ENCODE measurements at regions not wholly inside any gene's neighbourhood (a gene's known extent, or its start where the extent isn't known, plus 50 kb on each side); places are given as distances from the start of the nearest gene placed in this dataset.
A peak's percentile ranks its signal among the peaks of the same experiment; 100 is the strongest.

- Mint-ChIP-seq H3K4me1 (ENCODE audit: unreplicated experiment) (peaks cover 4% of the 10 kb centered on the region), H3K4me3 (no peak overlapping the region), H3K36me3 (no peaks in the 10 kb centered on the region), H3K27ac (no peak overlapping the region), H3K27me3 (peaks cover 4% of the 10 kb centered on the region), H3K9me3 (no peaks in the 10 kb centered on the region)
- DNase-seq (ENCODE audit: extremely low spot score, unreplicated experiment): peak; percentile 15
- TF ChIP-seq CTCF (conservative IDR thresholded peaks at IDR 0.05): no peak
Observed at GRCh38 chr11:116698080-116698479, 74.7 kb downstream of the BUD13 start.

GRCh38 chr11:116697639-116698038 is 75.1 kb downstream of the BUD13 start:
- Mint-ChIP-seq H3K4me3 (no peak overlapping the region), H3K4me1 (ENCODE audit: unreplicated experiment) (no peaks in the 10 kb centered on the region), H3K27ac (no peak overlapping the region), H3K36me3 (no peaks in the 10 kb centered on the region), H3K9me3 (no peaks in the 10 kb centered on the region), H3K27me3 (peaks cover 4% of the 10 kb centered on the region)
- DNase-seq (ENCODE audit: extremely low spot score, unreplicated experiment): peak; percentile 34
- no peak for TF ChIP-seq CTCF (conservative IDR thresholded peaks at IDR 0.05)

GRCh38 chr11:116697011-116697410 is 75.8 kb downstream of the BUD13 start:
- H3K9me3 Mint-ChIP-seq: no peaks in the 10 kb centered on the region
- no peaks in the 10 kb centered on the region for H3K36me3 Mint-ChIP-seq
- no peaks in the 10 kb centered on the region for H3K4me1 Mint-ChIP-seq (ENCODE audit: unreplicated experiment)
- H3K27ac Mint-ChIP-seq: no peak overlapping the region
- DNase-seq (ENCODE audit: extremely low spot score, unreplicated experiment): no peak
- no peak overlapping the region for H3K4me3 Mint-ChIP-seq
- TF ChIP-seq CTCF (conservative IDR thresholded peaks at IDR 0.05): no peak
- peaks cover 4% of the 10 kb centered on the region for H3K27me3 Mint-ChIP-seq

GRCh38 chr11:116696381-116696941 is 76.3 kb downstream of the BUD13 start:
- no peak overlapping the region for H3K4me3 Mint-ChIP-seq
- no peaks in the 10 kb centered on the region for H3K4me1 Mint-ChIP-seq (ENCODE audit: unreplicated experiment)
- no peak overlapping the region for H3K27ac Mint-ChIP-seq
- no peak for TF ChIP-seq CTCF (conservative IDR thresholded peaks at IDR 0.05)
- H3K36me3 Mint-ChIP-seq: no peaks in the 10 kb centered on the region
- H3K9me3 Mint-ChIP-seq: no peaks in the 10 kb centered on the region
- peaks cover 4% of the 10 kb centered on the region for H3K27me3 Mint-ChIP-seq
- DNase-seq (ENCODE audit: extremely low spot score, unreplicated experiment): peak; percentile 54

GRCh38 chr11:116695657-116696254 is 77.0 kb downstream of the BUD13 start:
- H3K4me3 Mint-ChIP-seq: no peak overlapping the region
- DNase-seq (ENCODE audit: extremely low spot score, unreplicated experiment): no peak
- peaks cover 4% of the 10 kb centered on the region for H3K27me3 Mint-ChIP-seq
- H3K36me3 Mint-ChIP-seq: no peaks in the 10 kb centered on the region
- TF ChIP-seq CTCF (conservative IDR thresholded peaks at IDR 0.05): no peak
- no peaks in the 10 kb centered on the region for H3K4me1 Mint-ChIP-seq (ENCODE audit: unreplicated experiment)
- H3K9me3 Mint-ChIP-seq: no peaks in the 10 kb centered on the region
- no peak overlapping the region for H3K27ac Mint-ChIP-seq

All from type B pancreatic cell (in vitro differentiated cells).